Stimulated activated CD8-positive, alpha-beta memory T cell treated with anti-CD3 and anti-CD28 coated beads, Interleukin-15, amount 100 ng/mL, for 1 hour (primary cell): ENCODE measurements at regions not wholly inside any gene's neighbourhood (a gene's known extent, or its start where the extent isn't known, plus 50 kb on each side); places are given as distances from the start of the nearest gene placed in this dataset.
"Not testable (repeated sequence)": the region's sequence is repeated elsewhere in the genome, so short reads cannot be mapped to it uniquely, and the experiment has no call there.

Experiments
- DNase-seq: peaks from one replicate; pipeline ENCODE4 v3.0.0-alpha.2; 2020; ENCODE audit warnings: low read depth

DNA sequence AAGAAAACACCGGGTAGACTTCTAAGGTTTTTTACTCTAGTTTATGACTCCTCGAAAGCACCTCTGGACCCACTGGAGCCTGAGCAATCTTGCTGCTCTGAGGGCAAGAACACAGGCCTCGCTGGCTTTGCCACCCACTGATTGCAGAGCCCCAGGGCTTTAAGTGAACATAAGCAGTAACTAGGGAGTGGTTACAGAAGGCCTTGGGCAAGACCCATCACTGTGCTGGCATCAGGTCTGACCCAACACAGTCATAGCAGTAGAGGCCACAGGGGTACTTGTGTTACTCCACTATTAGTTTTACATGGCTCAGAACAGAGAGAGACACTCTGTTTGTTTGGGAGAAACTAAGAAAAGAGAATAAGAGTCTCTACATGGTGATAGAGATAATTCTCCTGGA lies 684.5 kb downstream of the FAM181B start:
- no peak for DNase-seq

DNA sequence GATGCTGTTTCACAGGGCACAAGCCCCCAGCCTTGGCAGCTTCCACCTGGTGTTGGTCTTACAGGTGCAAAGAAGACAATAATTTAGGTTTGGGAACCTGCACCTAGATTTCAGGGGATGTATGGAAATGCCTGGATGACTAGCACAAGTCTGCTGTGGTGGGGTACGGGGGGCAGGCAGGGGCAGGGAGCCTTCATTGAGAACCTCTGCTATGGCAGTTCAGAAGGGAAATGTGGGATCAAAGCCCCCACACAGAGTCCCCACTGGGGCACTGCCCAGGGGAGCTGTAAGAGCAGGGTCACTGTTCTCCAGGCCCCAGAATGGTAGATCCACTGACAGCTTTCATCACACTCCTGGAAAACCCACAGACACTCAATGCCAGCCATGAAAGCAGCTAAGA lies 686.5 kb downstream of the FAM181B start:
- DNase-seq, result no peak

DNA sequence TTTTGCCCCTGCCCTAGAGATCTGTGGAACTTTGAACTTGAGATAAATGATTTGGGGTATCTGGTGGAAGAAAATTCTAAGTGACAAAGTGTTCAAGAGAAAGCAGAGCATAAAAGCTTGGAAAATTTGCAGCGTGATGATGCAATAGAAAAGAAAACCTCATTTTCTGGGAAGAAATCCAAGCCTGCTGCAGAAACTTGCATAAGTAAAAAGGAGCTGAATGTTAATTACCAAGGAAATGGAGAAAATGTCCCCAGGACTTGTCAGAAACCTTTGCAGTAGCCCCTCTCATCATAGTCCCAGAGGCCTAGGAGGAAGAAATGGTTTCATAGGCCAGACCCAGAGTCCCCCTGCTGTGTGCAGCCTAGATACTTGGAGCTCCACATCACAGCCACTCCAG lies 686.9 kb downstream of the FAM181B start:
- DNase-seq, result no peak

DNA sequence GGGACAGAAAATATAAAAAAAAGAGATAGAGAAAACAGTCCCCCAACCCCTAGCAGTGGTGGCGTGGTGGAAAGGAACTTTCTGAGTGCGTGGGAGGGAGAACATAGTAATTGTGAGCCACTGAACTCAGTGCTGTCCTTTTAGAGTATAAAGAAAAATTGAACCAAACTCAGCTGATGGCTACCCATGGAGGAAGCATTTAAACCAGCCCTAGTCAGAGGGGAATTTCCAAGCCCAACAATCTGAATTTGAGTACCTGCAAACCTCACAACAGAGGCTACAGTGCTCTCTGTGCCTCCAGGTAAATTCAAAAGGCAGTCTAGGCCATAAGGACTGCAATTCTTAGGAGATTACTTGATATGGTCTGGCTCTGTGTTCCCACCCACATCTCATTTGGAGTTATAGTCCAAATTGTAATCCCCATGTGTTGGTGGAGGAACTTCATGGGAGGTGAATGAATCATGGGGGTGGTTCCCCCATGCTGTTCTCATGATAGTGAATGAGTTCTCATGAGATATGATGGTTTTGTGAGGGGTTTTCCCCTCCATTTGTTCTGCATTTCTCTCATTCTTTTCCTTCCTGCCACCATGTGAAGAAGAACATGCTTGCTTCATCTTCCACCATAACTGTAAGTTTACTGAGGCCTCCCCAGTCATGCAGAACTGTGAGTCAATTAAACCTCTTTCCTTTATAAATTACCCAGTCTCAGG lies 687.8 kb downstream of the FAM181B start:
- no peak for DNase-seq

DNA sequence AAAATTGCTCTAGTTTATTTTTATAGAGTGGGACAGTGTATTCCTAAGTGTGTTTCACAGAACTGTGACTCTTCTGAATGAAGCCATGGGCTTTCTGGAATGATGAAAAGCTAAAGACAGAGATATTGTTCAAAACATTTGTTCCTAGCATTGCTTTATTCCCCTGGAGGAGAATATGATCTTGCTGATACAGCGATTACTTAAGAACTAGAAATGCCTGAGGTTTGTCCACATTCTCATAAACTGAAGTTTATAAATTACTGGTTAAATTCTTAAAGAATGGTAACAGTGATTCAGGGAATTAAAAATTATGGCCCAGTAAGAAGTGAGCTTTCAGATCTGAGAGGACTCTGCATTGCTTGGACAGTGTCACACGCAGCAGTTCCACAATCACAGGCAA lies 690.3 kb downstream of the FAM181B start:
- DNase-seq, result no peak

DNA sequence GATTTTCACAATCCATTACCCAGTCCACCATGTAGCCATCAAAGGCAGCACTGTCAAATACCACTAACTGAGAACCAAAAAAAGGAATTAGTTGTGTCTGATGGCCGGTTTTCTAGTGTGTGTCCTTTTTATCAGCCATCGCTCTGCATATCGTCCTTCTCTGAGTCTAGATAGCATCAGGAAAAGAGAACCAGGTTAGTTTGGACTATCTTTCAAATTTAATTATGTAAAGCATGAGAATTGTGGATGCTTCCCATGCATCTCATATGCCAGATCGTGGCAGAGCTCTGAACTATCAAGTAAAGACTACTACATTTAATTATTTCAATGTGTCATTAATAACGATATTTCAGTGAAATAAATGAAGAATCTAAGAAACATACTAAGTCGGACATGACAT lies 691.9 kb downstream of the FAM181B start:
- no peak for DNase-seq

DNA sequence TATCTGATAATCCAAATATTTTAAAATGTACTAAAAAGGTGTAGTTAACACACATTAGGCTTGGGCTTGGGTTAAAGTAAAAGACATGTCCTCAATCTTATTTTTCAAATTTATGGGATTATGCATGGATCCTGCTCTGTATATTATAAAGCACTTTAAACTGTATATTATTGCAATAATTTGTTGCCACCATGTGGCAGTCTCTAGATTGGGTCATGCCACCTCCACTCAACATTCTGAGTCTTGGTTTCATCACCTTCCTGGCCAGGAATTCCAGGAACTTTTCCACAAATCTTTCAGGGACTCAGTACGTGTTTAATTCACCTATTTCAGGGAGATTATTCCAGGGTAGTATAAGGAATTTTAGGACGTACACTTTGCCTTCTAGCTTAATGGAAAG lies 695.5 kb downstream of the FAM181B start:
- DNase-seq, result no peak

DNA sequence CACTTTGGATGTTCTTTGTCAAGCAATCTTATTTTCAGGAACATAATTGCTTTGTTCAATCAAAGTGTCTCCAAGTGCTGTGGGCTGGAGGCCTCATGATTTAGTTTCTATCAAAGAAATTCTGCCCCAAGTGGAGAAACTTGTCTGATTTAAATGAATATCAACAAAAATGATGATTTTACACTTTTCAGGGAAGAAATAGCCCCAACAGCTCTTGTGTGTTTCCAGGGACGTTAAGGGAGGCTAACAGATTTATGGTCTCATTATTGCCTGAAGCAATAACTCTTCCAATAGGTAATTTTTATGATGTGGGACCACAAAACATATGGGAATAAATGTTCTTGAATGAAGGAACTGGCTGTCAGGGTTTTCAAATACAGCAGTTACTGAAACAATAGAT lies 699.1 kb downstream of the FAM181B start:
- DNase-seq, result no peak

DNA sequence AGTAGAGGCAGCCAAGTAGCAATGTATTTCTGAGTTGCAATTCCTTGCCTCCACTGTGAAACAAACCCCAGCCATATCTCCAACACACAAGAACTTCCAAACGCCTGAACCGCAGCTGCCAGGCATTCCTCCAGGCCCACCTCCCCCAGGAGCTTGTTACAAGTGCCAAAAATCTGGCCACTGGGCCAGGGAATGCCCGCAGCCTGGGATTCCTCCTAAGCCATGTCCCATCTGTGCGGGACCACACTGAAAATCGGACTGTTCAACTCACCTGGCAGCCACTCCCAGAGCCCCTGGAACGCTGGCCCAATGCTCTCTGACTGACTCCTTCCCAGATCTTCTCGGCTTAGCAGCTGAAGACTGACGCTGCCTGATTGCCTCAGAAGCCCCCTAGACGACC lies 706.3 kb downstream of the FAM181B start:
- not testable (repeated sequence) for DNase-seq

DNA sequence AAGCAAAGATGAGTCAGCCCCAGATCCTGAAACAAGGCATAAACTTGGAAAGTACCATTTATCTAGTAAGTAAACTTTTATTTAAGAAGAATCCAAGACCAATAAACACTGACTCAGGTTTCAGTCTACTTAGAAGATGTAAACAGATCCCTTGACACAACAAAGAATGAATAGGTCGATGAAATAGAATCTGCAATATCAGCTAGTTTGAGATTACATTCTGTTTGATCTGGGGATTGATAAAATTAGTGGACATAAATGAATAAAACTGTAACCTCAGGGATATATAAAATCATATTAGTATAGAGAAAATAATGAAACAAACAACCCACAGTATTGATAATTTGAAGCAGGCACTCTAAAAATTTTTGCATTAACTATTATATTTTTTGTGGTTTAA lies 708.9 kb downstream of the FAM181B start:
- no peak for DNase-seq

DNA sequence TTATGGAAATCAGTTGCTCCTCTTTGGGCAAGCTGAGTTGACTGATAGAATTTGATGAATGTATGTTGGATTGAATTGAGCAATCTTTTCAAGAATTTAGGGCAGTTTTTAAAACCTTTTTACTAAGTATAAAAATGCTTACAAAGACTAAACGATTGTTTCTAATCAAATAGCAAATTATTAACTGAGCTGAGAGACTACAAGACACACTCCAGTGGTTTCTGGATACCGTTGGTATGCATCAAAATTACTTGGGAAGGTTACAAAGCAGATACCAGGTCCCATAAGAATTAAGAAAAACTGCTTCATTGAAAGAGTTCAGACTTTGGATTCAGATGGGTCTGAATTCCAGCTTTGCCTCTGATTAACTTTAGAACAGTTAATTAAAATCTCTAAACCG lies 721.4 kb downstream of the FAM181B start:
- DNase-seq, result no peak

DNA sequence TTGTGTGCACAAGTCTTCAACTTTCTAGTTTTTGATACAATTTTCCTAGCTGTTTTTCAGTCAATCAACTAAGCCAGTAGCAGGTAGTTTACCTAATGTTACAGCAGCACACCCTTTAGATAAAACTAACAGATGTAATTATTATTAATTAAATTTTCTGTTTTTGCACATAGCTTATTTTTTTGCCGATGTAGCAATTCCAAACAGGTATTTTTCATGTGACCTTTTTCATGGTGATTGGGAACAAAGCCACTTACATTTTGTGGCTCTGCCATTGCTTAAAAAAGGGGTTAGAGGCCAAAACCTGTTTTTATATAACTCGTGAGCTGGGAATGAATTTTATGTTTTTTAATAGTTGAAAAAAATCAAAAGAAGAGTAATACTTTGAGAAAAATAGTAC lies 724.5 kb downstream of the FAM181B start:
- DNase-seq, result no peak

DNA sequence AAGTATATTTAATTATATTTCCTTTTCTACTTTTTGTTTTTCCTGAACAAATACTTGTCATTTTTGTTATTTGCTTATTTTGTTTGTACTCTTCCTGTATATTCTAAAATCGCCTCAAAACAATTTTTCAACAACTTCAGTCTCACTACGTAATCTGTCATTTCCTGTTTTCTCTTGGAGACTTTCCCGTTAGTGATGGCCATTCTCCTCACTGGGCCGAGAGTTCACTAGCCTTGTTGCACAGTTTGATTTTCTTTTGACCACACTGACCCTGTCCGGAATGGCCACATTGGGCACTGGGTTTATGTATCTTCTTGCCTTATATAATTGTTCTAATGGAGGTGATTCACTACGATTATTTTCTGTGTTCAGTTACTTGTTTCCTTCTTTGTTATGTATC lies 726.1 kb downstream of the FAM181B start:
- no peak for DNase-seq

DNA sequence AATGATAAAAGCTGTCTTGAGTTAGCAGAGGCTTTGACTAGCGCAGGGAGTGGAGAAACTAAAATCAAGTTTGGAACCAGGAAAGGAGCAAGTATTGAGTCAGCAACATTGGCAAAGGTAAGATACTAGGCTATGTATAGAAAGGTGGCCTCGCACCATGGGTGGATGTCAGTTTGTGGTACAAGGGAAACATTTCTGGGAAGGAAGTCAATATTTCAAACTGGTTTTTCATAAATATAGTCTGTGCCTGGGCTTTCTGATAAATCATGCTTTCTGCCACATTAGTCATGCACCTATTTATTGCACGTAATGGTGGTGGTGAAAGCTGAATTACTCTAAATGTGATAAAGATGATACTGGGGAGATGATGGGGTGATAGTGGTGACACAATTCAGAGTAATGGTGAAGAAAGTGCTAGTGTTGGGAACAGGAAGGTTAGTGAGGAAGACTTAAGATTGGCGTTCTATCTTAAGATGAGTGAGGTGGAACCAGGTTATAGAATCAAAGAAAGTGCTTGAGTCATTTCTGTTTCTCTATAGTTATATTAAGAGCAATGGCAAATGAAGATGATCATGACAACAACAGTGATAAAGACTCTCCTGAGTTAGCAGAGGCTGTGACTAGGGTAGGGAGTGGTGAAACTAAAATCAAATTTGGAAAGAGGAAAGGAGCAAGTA lies 729.0 kb downstream of the FAM181B start:
- no peak for DNase-seq

DNA sequence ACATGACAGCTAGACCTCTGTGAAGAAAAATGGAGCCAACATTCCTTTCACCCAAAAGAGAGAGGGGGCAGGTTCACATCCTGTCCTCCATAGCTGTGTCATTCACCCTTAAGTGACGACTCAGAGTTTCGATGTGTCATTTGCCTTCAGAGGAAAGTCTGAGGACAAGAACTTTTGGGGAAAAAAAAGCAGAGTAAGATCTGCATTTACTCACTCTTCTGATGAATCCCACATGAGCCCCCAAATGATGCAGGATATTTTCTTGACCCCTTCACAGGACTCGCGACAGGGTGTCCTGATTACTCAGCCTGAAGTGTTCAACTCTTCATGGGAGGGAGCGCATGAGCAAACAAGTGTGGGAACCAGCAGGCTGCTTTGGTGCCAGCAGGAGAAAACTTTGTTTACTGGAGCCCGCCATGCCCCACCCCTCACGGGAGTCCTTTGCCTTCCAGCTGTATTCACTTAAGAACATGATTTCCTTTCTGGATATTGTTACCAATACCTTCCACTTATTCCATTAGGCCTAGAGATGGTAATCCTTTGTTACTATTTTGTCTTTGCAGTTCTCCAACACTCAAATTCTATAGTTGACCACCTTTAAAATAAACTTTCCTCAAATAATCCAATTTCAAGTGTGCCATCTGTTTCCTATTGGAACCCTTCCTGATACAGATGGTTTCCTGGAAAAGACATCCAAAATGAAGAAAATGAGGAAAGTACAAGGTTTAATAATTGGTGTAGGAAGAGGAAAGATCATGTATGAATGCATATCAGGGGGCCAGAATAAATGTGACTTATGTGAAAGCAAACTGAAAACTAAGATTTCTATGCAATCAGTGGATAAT lies 729.8 kb downstream of the FAM181B start:
- no peak for DNase-seq

DNA sequence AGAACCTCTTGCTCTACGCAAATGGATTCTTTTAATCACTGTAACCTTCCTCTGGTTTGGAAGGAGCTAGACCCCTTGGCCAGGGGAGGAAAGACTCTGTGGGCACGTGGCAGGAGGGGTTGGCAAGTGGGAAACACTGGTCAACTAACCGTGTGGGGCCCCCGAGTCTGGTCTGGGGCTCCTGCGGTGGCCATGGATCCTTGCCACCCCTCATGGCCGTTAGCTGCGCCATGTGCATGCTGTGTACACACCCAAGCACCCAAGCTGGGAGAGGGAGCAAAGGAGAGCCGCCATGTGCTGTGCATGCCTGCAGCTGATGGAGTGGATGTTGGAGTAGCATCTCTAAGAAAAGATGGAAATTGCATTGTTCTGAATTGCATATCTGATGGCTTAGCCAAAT lies 730.6 kb downstream of the FAM181B start:
- DNase-seq, result no peak

DNA sequence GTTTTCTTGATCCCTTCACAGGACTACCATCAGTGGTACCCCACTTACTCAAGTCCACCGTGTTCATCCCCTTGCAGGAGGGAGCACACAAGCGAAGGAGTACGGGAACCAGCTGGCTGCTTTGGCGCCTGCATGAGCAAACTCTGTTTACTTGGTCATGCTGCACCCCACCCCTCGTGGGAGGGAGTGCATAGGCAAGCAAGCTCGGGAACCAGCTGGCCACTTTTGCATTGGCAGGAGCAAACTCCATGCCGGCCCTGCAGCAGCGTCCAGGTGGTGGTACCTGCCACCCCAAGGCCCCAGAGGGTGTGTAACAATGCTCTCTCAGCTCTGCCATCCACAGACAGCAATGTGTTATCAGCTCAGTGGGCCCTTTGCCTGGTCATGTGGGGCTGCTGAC lies 737.8 kb downstream of the FAM181B start:
- DNase-seq, result no peak

DNA sequence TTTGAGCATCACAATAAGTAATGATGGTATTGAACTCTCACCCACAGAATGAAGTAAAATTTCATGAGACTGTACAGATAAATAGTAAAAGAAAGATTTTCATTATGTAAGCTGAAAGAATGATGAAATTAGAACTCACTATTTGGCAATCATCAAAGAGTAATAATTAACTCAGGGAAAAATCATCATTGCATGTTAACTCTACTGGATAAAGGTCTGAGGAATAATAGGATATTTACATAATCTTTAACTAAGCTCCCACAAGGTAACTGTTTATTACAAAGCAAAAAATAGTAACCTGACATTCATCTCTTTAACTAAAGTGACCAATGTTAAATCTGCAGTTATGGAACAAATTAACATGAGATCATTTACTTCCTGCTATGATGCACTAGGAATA lies 739.9 kb downstream of the FAM181B start:
- DNase-seq, result no peak

DNA sequence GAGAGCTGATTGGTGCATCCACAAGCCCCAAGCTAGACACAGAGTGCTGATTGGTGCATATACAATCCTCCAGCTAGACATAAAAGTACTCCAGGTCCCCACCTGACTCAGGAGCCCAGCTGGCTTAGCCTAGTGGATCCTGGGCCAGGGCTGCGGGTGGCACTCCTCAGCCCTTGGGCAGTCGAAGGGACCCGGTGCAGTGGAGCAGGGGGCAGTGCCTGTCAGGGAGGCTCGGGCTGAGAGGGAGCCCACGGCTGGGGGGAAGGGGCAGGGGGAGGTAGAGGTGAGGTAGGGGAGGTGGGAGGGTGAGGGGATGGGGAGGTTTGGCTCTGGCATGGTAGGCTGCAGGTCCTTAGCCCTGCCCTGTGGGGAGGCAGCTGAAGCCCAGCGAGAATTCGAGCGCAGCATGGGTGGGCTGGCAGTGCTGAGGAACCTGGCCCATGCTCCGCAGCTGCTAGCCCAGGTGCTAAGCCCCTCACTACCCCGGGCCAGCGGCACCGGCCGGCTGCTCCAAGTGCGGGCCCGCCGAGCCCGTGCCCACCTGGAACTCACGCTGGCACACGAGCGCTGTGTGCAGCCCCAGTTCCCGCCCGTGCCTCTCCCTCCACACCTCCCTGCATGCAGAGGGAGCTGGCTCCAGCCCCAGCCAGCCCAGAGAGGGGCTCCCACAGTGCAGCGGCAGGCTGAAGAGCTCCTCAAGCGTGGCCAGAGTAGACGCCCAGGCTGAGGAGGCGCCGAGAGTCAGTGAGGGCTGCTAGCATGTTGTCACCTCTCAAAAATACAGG lies 742.8 kb downstream of the FAM181B start:
- DNase-seq, result no peak

DNA sequence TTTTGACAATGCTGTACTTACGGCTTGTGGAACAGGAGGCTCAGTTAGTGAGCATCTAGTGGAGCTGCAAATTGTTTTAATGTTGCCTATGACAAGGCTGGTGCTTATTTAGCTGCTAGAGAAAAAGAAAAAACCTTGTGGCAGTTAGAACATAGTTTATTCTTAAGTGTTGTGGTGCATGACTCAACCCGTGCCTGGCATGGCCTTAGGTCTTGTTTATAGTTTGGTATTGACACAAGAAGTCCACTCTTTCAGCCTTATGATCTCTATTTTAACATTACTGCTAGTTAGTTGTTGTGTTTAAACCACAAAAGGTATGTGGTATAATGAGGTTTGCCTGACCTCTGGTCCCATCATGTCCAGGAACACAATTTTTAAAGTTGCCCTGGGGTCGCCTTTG lies 744.6 kb downstream of the FAM181B start:
- no peak for DNase-seq

DNA sequence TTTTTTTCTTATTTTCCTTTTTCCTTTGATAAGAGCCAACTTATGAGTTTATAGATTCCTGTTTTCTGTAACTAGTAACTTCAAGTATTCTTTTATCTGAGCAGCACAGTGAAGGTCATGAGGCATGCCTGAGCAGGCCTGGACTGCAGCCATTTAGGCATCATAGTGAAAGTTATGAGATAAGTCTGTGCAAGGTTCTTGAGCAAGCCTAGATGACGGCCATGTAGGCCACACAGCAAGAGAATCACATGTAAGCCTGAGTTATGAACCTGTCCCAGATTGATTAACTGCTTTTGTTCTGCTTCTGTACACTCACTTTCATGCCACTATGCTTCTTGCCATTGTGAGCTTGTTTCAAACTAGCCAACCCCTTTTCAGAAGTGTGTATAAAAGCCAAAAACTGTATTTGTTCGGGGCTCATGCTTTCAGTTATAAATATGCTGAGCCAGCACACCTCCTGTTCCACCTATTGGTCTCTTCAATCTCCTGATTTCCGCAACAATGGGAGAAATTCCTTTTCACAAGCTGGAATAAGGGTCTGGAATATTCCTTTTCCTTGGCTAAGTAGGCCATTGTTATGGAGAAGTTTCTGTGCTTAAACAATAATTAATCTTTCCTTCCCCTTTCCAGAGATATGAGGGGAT lies 745.7 kb downstream of the FAM181B start:
- no peak for DNase-seq
